ENCODE measurements at regions not wholly inside any gene's neighbourhood (a gene's known extent, or its start where the extent isn't known, plus 50 kb on each side); places are given as distances from the start of the nearest gene placed in this dataset.

DNA sequence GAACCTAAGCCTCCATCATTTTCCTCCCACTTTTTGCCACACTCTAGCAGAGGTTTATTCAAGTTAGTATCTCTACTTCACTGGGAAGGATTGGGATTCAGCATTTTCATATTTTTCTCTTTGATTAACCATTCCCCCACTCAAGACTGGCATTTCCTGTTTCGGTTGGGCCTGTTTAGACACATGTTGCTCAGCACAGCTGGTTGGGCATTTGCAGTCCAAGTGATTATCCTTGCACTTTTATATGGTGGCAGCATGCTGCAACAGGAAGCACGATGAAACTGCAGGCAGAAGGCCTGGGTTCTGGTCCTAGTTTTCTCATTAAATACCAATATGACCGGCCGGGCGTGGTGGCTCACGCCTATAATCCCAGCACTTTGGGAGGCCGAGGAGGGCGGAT lies 182.9 kb upstream of the GRIN2B start:
- Mint-ChIP-seq H3K4me1 (peaks cover 4 to 15% (median 8%) of the 10 kb centered on the region in 3 donors), H3K27me3 (no peaks in the 10 kb centered on the region), H3K4me3 (no peak overlapping the region), H3K36me3 (no peaks in the 10 kb centered on the region), H3K9me3 (no peaks in the 10 kb centered on the region), H3K27ac (no peak overlapping the region)
- no peak for DNase-seq
- ATAC-seq (ENCODE audit: low read depth in 2 of 2): no peak

DNA sequence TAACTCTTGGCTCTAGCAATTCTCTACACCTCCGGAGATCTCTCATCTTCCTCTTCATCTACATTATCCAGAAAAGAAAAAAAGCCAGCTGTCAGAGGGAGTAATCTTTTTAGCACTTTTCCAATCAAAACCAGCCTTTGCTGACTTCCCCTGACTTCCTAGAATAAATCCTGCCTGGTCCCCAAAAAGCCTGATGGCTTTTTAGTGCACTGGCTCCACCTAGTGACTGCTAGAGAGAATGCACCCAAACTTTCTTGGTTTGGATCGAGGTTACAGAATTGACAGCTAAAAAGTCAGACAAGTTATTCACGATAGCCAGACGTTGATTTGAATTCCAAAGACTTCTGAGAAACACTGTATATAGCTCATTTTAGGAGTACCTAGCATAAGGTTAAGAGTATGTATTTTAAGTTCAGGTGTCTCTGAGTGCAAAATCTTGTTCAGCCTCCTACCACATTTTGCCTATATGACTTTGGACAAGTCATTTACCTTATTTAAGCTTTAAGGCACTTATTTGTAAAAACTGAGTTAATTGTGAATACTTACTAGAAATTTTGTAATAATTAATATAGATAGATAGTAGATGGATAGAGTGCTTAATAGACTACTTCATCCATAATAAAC lies 185.7 kb upstream of the GRIN2B start:
- Mint-ChIP-seq H3K4me3 (peak overlapping the region in 1 of 8 donors; percentile 49), H3K27me3 (no peaks in the 10 kb centered on the region), H3K27ac (peak overlapping the region in 1 of 6 donors; percentile 75), H3K4me1 (peaks cover 16 to 27% (median 23%) of the 10 kb centered on the region in 3 donors), H3K36me3 (no peaks in the 10 kb centered on the region), H3K9me3 (peaks cover 0 to 1% (median 0%) of the 10 kb centered on the region in 7 donors)
- DNase-seq (peak; percentile 46), ATAC-seq (ENCODE audit: low read depth in 2 of 2) (peak in 1 of 2 donors; percentile 39)

DNA sequence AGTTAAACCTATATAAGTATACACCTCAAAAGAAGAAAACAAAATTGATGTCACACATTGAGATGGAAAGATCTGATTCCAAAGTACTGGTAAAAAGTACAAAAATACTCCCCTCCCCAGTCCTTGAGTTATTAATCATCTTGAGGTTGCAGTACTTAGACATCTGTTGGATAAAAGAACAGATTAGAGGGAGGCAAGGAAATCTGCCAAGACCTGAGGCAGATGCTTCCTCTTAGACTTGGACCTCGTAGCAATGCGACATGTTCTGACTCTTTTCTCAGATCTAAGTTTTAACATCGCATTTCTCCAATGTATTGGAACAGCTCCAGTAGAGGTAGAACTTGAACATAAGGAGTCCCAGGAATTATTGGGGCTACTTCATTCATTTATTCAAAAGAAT lies 187.9 kb upstream of the GRIN2B start:
- no peak for DNase-seq

DNA sequence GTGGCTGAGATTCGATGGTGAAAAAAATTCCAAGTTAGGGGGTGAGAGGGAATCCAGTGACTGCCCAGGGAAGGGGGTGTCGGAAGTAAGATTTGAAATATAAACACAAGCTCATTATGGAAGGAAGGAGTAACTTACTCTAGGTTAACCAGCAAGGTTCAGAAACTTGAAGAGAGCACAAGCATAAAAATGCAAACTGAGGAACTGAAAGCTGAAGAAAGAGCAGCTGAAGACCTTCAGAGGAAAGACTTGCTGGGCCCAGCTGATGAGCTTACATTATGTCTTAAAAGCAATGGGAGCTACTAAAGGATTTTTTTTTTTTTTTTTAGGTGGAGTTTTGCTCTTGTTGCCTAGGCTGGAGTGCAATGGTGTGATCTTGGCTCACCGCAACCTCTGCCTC lies 189.7 kb upstream of the GRIN2B start:
- H3K4me1 Mint-ChIP-seq: peaks cover 16 to 32% (median 24%) of the 10 kb centered on the region in 3 donors
- DNase-seq (peak; percentile 46), ATAC-seq (ENCODE audit: low read depth in 2 of 2) (peak; percentile 93)
- H3K36me3 Mint-ChIP-seq: no peaks in the 10 kb centered on the region
- H3K4me3 Mint-ChIP-seq: peak overlapping the region in 7 of 8 donors; percentile 55 to 80 (median 77)
- H3K27me3 Mint-ChIP-seq: no peaks in the 10 kb centered on the region
- H3K9me3 Mint-ChIP-seq: peaks cover 0 to 1% (median 0%) of the 10 kb centered on the region in 7 donors
- H3K27ac Mint-ChIP-seq: peak overlapping the region; percentile 22 to 94 (median 59)

More for the DNA sequence above, 187.9 kb upstream of the GRIN2B start:
- H3K4me1 Mint-ChIP-seq: peaks cover 16 to 35% (median 24%) of the 10 kb centered on the region in 3 donors
- peak overlapping the region in 2 of 6 donors; percentile 61 to 65 for H3K27ac Mint-ChIP-seq
- H3K27me3 Mint-ChIP-seq: no peaks in the 10 kb centered on the region
- H3K36me3 Mint-ChIP-seq: no peaks in the 10 kb centered on the region
- no peak for ATAC-seq (ENCODE audit: low read depth in 2 of 2)
- no peak overlapping the region for H3K4me3 Mint-ChIP-seq
- peaks cover 0 to 1% (median 0%) of the 10 kb centered on the region in 7 donors for H3K9me3 Mint-ChIP-seq

DNA sequence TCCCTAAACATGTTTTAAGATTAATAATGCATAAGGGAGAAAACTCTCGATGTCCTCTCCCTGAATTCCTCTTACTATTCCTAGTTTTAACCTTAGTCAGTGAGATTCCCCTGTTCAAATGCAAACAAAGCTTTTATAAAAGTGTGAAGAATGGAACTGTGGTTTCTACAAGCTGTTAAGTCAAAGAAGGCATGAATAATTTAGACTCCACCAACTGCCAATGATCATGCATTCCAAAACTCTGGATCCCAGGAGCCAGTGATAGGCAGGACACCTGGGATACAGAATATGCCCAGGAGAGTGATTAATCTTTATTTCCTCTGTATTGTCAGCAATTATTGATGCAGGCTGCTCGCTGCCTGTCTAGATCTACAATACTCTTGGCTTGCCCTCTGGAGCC lies 190.3 kb upstream of the ATF7IP start:
- Mint-ChIP-seq H3K27me3 (no peaks in the 10 kb centered on the region), H3K4me1 (peaks cover 12 to 28% (median 16%) of the 10 kb centered on the region in 3 donors), H3K27ac (peak overlapping the region in 1 of 6 donors; percentile 9), H3K4me3 (no peak overlapping the region), H3K36me3 (no peaks in the 10 kb centered on the region), H3K9me3 (peaks cover 0 to 1% (median 0%) of the 10 kb centered on the region in 7 donors)
- DNase-seq (no peak), ATAC-seq (ENCODE audit: low read depth in 2 of 2) (no peak)

DNA sequence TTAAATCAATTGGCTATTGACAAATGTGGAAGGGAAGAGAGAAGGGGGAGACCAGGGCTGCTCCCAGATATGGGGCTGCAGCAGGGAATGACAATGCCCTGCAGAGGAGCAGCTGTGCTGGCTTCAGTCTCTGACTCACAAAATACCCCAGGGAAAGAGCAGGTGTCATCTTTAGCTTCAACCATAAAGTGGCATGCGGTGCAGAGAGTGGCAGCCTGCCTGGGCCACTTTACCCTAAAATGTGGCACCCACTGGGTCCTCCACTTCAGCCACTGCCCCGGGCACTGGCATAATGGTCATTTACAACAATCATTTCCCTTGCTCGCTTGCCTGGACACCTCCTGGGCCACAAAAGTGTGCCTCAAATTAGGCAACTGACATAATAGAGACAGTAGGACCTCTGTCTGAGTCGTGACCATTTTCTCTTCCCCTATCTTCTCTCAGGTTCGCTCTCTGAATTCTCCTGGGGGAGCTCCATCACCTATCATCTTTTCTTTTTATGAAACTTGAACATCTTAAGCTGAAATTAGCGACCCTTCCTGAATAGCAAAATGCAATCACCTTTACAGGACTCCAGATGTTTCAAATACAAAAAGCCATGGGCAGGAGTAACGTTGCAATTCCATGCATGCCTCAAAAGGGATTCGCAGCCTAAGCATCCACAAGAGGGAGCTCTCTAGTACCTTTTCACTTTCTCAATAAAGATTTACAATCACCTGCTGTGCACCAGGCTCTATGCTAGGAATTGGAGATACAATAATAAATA lies 179.9 kb upstream of the ATF7IP start:
- peak; percentile 75 to 87 for ATAC-seq (ENCODE audit: low read depth in 2 of 2)
- H3K9me3 Mint-ChIP-seq: no peaks in the 10 kb centered on the region
- H3K4me3 Mint-ChIP-seq: peak overlapping the region; percentile 8 to 92 (median 83)
- peak; percentile 35 for DNase-seq
- H3K27ac Mint-ChIP-seq: peak overlapping the region in 5 of 6 donors; percentile 47 to 94 (median 54)
- H3K27me3 Mint-ChIP-seq: peaks cover 0 to 2% (median 0%) of the 10 kb centered on the region in 3 donors
- no peaks in the 10 kb centered on the region for H3K36me3 Mint-ChIP-seq
- peaks cover 17 to 37% (median 32%) of the 10 kb centered on the region in 3 donors for H3K4me1 Mint-ChIP-seq

DNA sequence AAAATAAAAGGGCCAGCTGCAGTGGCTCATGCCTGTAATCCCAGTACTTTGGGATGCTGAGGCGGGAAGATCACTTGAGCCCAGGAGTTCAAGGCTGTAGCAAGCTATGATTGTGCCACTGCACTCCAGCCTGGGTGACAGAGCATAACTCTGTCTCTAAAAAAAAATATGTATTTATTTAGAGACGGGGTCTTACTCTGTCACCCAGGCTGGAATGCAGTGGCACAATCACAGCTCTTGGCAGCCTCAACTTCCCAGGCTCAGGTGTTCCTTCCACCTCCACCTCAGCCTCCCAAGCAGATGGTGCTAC lies 179.3 kb upstream of the ATF7IP start:
- Mint-ChIP-seq H3K9me3 (no peaks in the 10 kb centered on the region), H3K4me3 (peak overlapping the region in 2 of 8 donors; percentile 70 to 92), H3K4me1 (peaks cover 20 to 43% (median 37%) of the 10 kb centered on the region in 3 donors), H3K27ac (peak overlapping the region in 1 of 6 donors; percentile 54), H3K36me3 (no peaks in the 10 kb centered on the region), H3K27me3 (no peaks in the 10 kb centered on the region)
- ATAC-seq (ENCODE audit: low read depth in 2 of 2) (no peak), DNase-seq (no peak)

DNA sequence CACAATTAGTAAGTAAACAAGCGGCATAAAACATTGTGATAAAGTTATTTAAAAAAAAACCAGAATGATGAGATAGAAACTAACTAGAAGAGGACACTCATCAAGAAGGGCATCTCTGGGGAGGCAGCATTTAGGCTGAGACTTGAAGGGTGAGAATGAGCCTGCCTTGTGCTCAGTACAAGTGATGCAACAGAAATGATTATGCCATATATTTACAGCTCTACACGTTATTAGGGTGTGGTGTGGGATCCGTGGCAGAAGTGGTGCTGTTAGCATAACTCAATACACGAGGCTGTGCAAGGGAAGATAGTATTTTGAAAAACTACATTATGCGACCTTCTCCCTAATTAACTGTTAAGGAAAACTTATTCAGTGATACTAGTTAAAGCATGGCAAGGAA lies 178.5 kb upstream of the ATF7IP start:
- Mint-ChIP-seq H3K27ac (peak overlapping the region in 1 of 6 donors; percentile 31), H3K9me3 (peaks cover 0 to 3% (median 0%) of the 10 kb centered on the region in 7 donors), H3K27me3 (peaks cover 0 to 4% (median 3%) of the 10 kb centered on the region in 3 donors), H3K4me3 (no peak overlapping the region), H3K4me1 (peaks cover 24 to 51% (median 46%) of the 10 kb centered on the region in 3 donors), H3K36me3 (no peaks in the 10 kb centered on the region)
- DNase-seq: no peak
- no peak for ATAC-seq (ENCODE audit: low read depth in 2 of 2)

DNA sequence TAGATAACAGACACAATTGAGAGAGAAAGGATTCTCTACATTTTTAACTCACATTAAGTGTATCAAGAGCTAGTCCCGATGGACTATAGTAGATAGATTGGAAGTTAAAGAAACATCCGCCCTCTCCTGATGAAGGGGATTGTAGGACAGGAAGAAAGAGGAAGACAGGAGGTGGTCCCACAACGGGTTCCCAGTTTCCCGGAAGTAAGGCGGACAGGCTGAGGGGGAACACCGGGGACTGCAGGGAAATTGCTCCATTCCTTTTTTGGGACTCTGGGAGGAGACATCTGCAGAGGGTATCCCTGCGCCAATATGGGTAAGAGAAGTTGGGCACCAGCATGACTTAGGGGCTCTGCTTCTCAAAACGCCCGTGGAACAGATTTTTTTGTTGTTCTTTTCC lies 177.5 kb upstream of the ATF7IP start:
- H3K36me3 Mint-ChIP-seq: no peaks in the 10 kb centered on the region
- H3K9me3 Mint-ChIP-seq: peaks cover 0 to 3% (median 0%) of the 10 kb centered on the region in 7 donors
- no peak overlapping the region for H3K27ac Mint-ChIP-seq
- no peak for ATAC-seq (ENCODE audit: low read depth in 2 of 2)
- no peak for DNase-seq
- H3K27me3 Mint-ChIP-seq: peaks cover 0 to 5% (median 3%) of the 10 kb centered on the region in 3 donors
- peaks cover 25 to 53% (median 47%) of the 10 kb centered on the region in 3 donors for H3K4me1 Mint-ChIP-seq
- no peak overlapping the region for H3K4me3 Mint-ChIP-seq

DNA sequence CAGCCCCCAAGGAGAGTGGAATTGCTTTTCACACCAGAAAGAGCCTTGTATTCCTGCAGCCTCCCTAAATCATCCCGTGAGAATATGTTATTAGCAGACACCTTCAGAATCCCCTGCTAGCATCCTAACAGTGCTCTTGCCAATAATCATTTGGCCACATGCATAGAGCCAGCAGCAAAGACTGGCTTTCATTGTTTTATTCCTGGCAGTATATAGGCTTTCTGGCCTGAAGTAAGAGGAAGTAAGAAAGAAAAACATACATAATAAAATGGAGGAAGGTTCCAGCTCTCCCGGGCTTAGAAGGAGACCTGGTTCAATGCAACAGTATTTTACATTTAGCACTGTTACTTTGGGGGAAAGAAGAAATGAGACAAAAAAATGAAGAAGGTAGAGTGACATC lies 176.7 kb upstream of the ATF7IP start:
- Mint-ChIP-seq H3K9me3 (peaks cover 0 to 3% (median 0%) of the 10 kb centered on the region in 7 donors), H3K36me3 (no peaks in the 10 kb centered on the region), H3K27me3 (peaks cover 0 to 5% (median 3%) of the 10 kb centered on the region in 3 donors), H3K27ac (peak overlapping the region in 1 of 6 donors; percentile 85), H3K4me1 (peaks cover 25 to 53% (median 47%) of the 10 kb centered on the region in 3 donors), H3K4me3 (no peak overlapping the region)
- ATAC-seq (ENCODE audit: low read depth in 2 of 2) (no peak), DNase-seq (no peak)

DNA sequence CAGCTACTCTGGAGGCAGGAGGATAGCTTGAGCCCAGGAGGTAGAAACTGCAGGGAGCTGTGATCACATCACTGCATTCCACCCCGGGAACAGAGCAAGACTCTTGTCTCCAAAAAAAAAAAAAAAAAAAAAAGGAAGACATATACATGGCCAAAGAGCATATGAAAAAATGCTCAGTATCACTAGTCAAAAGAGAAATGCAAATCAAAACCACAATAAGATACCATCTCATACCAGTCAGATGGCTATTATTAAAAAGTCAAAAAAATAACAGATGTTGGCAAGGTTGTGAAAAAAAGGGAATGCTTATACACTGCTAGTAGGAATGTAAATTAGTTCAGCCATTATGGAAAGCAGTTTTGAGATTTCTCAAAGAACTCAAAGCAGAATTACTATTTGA lies 174.8 kb upstream of the ATF7IP start:
- peaks cover 0 to 5% (median 3%) of the 10 kb centered on the region in 3 donors for H3K27me3 Mint-ChIP-seq
- H3K9me3 Mint-ChIP-seq: peaks cover 0 to 3% (median 0%) of the 10 kb centered on the region in 7 donors
- H3K4me3 Mint-ChIP-seq: peak overlapping the region in 5 of 8 donors; percentile 9 to 82 (median 71)
- ATAC-seq (ENCODE audit: low read depth in 2 of 2) (no peak), DNase-seq (no peak)
- peak overlapping the region in 1 of 6 donors; percentile 55 for H3K27ac Mint-ChIP-seq
- no peaks in the 10 kb centered on the region for H3K36me3 Mint-ChIP-seq
- peaks cover 20 to 42% (median 38%) of the 10 kb centered on the region in 3 donors for H3K4me1 Mint-ChIP-seq

DNA sequence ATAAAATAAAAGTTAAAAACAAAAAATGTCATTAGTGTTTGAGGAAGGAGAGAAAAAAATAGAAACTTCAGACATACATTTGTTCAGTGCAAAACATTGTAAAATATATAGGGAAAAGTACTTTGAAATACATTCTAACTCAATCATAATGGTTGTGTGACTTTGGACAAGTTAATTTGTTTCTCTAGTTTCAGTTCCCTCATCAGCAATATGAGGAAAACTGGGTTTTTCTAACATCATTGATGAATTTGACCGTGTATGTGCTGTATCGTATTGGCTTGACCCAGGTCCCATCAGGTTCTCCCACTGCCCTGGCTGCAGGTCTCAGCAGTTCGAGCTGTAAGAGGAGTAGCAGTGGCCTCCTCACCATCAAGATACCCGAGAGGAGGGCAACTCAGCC lies 173.9 kb upstream of the ATF7IP start:
- no peak for DNase-seq
- no peaks in the 10 kb centered on the region for H3K36me3 Mint-ChIP-seq
- H3K9me3 Mint-ChIP-seq: peaks cover 0 to 3% (median 0%) of the 10 kb centered on the region in 7 donors
- peak overlapping the region in 4 of 8 donors; percentile 42 to 72 (median 59) for H3K4me3 Mint-ChIP-seq
- H3K27me3 Mint-ChIP-seq: peaks cover 0 to 5% (median 3%) of the 10 kb centered on the region in 3 donors
- H3K4me1 Mint-ChIP-seq: peaks cover 18 to 39% (median 35%) of the 10 kb centered on the region in 3 donors
- no peak overlapping the region for H3K27ac Mint-ChIP-seq
- peak in 1 of 2 donors; percentile 34 for ATAC-seq (ENCODE audit: low read depth in 2 of 2)

DNA sequence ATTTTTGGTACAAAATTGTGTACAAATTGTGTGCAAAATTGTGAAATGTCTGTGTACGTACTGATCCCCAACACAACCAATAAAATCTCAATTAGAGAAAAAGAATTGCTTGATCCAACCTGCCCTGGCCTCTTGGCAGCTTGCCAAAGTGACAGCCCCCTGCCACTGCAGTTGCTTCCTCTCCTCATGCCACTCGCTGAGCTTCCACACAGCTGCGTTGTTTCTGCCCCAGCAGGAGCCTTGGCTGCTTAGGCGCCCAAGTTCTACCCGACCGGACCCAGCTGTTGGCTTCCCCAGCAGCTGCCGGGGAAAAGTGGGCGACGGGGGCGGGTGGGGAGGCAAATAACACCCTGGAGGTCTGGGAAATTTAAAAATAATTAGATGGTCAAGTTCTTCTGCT lies 171.8 kb upstream of the ATF7IP start:
- ATAC-seq (ENCODE audit: low read depth in 2 of 2): no peak
- Mint-ChIP-seq H3K4me3 (peak overlapping the region in 1 of 8 donors; percentile 15), H3K27me3 (peaks cover 0 to 5% (median 3%) of the 10 kb centered on the region in 3 donors), H3K27ac (peak overlapping the region in 1 of 6 donors; percentile 26), H3K9me3 (peaks cover 0 to 3% (median 0%) of the 10 kb centered on the region in 7 donors), H3K36me3 (no peaks in the 10 kb centered on the region), H3K4me1 (peaks cover 15 to 34% (median 32%) of the 10 kb centered on the region in 3 donors)
- DNase-seq: no peak
